ENCODE measurements at regions not wholly inside any gene's neighbourhood (a gene's known extent, or its start where the extent isn't known, plus 50 kb on each side); places are given as distances from the start of the nearest gene placed in this dataset.
A peak's percentile ranks its signal among the peaks of the same experiment; 100 is the strongest.
"Not testable (repeated sequence)": the region's sequence is repeated elsewhere in the genome, so short reads cannot be mapped to it uniquely, and the experiment has no call there.

GRCh38 chr17:83009414-83010205, 69.8 kb upstream of the METRNL start:
- no peak overlapping the region for H3K4me3 ChIP-seq (ENCODE audit: low read depth, low read length)
- DNase-seq (ENCODE audit: low read depth), result no peak
- POLR2A ChIA-PET, result no interaction called here
- CTCF ChIA-PET, result no interaction called here
- H3K36me3 ChIP-seq (ENCODE audit: control insufficient read depth, insufficient read depth, low read length), result peaks cover 1% of the 10 kb centered on the region; the same call in 1 of the 2 replicates
- no peaks in the 10 kb centered on the region for H3K27me3 ChIP-seq (ENCODE audit: control insufficient read depth, insufficient read depth, low read length)
- TF ChIP-seq CTCF (IDR thresholded peaks at IDR 0.05; ENCODE audit: insufficient read depth, low read depth, low read length), result no peak

GRCh38 chr17:83010206-83011200, 68.9 kb upstream of the METRNL start:
- TF ChIP-seq CTCF (IDR thresholded peaks at IDR 0.05; ENCODE audit: insufficient read depth, low read depth, low read length), result no peak
- no peak for DNase-seq (ENCODE audit: low read depth)
- ChIA-PET POLR2A (no interaction called here), CTCF (interaction anchor here (1.6 kb wide), 1 partner anchor 14 kb away, joined by 4 read pairs; no protein-coding TSS in a partner anchor)
- Histone ChIP-seq H3K36me3 (ENCODE audit: control insufficient read depth, insufficient read depth, low read length) (no peaks in the 10 kb centered on the region; the same call in 1 of the 2 replicates), H3K27me3 (ENCODE audit: control insufficient read depth, insufficient read depth, low read length) (no peaks in the 10 kb centered on the region), H3K4me3 (ENCODE audit: low read depth, low read length) (no peak overlapping the region)

DNA sequence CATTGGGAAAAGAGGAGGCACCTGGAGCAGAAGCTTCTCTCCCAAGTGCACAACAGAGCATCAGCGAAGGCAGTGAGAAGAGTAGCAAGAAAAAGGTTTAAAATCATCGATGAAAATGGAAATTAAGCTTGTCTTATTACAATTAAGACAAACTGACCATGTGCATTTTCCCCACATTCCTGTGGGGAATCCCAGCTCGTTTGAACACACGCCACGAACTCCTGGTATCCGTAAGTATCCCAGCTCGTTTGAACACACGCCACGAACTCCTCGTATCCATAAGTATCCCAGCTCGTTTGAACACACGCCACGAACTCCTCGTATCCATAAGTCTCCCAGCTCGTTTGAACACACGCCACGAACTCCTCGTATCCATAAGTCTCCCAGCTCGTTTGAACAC, 67.7 kb upstream of the METRNL start:
- POLR2A ChIA-PET; H3K4me3 ChIP-seq (ENCODE audit: low read depth, low read length); H3K36me3 ChIP-seq (ENCODE audit: control insufficient read depth, insufficient read depth, low read length); DNase-seq (ENCODE audit: low read depth); H3K27me3 ChIP-seq (ENCODE audit: control insufficient read depth, insufficient read depth, low read length): not testable (repeated sequence)
- CTCF ChIA-PET, result interaction anchor here (1.4 to 1.6 kb wide), 2 partner anchors 15 to 49 kb away, joined by 4 read pairs; no protein-coding TSS in a partner anchor

DNA sequence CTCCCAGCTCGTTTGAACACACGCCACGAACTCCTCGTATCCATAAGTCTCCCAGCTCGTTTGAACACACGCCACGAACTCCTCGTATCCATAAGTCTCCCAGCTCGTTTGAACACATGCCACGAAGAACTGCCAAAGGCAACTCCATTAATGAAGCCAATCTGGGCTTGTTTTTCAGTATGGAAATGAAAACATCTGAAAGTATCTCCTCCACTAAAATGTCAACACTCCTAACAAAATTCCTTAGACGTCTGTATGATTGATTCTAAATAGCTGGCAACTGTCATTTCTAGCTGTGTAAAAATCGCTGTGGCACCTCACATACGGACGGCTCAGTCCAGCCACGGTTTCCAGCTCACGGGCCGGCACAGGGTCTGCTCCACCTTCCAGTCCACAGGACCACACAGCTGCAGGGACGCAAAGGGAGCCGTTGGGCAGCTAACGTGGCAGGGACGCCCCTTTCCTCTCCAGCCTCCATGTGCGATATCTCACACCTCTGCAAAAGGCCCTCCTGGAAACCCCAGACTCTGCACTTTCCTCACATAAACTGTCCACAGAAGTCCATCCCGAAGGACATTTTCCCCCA, 67.1 kb upstream of the METRNL start:
- Histone ChIP-seq H3K36me3 (ENCODE audit: control insufficient read depth, insufficient read depth, low read length) (no peaks in the 10 kb centered on the region), H3K4me3 (ENCODE audit: low read depth, low read length) (peak overlapping the region; percentile 18; the same call in 1 of the 2 replicates), H3K27me3 (ENCODE audit: control insufficient read depth, insufficient read depth, low read length) (no peaks in the 10 kb centered on the region)
- ChIA-PET POLR2A (interaction anchor here (0.8 kb wide), 1 partner anchor 190 kb away, joined by 23 read pairs; no protein-coding TSS in a partner anchor), CTCF (interaction anchor here (0.7 to 1.4 kb wide), 2 partner anchors 49 to 72 kb away, joined by 3 to 4 read pairs; no protein-coding TSS in a partner anchor)
- no peak for TF ChIP-seq CTCF (IDR thresholded peaks at IDR 0.05; ENCODE audit: insufficient read depth, low read depth, low read length)
- no peak for DNase-seq (ENCODE audit: low read depth)

All from BJ (cell line).